ENCODE measurements at regions not wholly inside any gene's neighbourhood (a gene's known extent, or its start where the extent isn't known, plus 50 kb on each side); places are given as distances from the start of the nearest gene placed in this dataset.
A peak's percentile ranks its signal among the peaks of the same experiment; 100 is the strongest.

- no peak for DNase-seq
Measured at GRCh38 chr7:28231176-28231575, 50.6 kb upstream of the JAZF1 start.

GRCh38 chr7:28236560-28236959 is 56.0 kb upstream of the JAZF1 start:
- no peak for DNase-seq

DNA sequence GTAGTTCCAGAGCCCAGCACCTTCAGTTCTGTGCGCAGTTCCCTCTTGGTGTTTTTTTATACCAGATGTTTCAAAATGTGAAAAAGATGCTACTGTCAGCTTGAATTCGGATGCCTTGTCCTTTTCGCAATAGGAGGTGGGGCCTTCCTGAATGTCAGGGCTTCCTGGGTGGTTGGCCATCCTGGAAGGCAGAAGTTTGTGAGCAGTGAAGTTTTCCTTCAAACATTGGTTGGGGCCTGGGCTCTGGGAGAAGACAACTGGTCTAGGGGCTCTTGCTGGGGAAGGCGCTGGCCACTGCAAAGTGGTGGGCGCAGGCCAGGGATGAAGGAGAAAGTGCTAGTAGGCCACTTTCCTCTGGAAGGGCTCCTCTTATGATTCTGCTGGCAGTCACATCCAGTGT is 56.8 kb upstream of the JAZF1 start:
- DNase-seq = no peak

GRCh38 chr7:28239823-28240204 is 59.2 kb upstream of the JAZF1 start:
- DNase-seq = no peak

DNA sequence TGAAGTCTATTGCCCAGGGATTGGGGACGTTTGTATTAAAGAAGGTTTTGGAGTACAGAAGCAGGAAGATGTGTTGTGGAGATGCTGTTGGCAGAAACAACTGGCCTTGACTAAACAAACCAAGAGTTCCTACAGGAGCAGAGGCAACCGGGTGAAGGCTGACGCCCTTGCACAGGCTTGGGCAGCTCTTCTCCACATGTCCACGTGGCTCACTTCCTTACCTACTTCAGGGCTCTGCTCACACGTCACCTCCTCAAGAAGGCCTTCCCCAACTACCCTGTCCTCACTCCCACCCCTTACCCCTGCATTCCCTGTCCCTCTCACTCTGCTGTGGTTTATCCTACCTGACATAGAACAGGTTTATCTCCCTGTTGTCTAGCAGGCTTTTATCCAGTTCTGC is 59.9 kb upstream of the JAZF1 start:
- no peak for DNase-seq

GRCh38 chr7:28243861-28244260 is 63.3 kb upstream of the JAZF1 start:
- no peak for DNase-seq

- DNase-seq = no peak
Measured at GRCh38 chr7:28245123-28245878, 64.7 kb upstream of the JAZF1 start.

- DNase-seq = no peak
Measured at GRCh38 chr7:28246921-28247461, 66.4 kb upstream of the JAZF1 start.

GRCh38 chr7:28258240-28258639 is 77.6 kb upstream of the JAZF1 start:
- peak; percentile 4 for DNase-seq

- no peak for DNase-seq
Measured at GRCh38 chr7:28260969-28261368, 80.4 kb upstream of the JAZF1 start.

DNA sequence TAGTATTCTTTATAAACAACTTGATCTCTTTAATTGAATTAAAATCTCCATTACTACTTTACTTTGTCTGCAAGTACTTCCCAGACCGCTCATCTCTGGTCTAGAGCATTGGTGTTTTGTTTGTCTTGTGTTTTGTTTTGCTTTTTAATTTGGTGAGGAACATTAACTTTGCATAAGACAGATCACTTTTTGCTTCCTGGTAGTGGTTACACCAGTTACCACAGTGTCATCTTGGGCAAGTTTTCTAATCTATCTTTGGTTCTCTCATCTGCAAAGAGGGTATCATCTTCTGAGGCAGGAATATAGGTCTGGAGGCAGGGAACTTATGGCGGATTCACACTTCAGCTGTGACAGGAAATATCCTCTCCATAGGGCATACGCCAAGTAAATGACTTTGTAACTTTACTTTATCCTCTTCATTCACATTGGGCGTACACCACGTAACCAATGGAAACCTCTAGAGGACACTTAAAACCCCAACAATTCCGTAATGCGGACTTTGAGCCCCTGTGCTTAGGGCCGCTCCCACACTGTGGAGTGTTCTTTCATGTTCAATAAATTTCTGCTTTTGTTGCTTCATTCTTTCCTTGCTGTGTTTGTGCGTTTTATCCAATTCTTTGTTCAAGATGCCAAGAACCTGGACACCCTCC is 83.2 kb upstream of the JAZF1 start:
- DNase-seq = no peak

- DNase-seq = no peak
Measured at GRCh38 chr7:28266402-28266801, 85.8 kb upstream of the JAZF1 start.

DNA sequence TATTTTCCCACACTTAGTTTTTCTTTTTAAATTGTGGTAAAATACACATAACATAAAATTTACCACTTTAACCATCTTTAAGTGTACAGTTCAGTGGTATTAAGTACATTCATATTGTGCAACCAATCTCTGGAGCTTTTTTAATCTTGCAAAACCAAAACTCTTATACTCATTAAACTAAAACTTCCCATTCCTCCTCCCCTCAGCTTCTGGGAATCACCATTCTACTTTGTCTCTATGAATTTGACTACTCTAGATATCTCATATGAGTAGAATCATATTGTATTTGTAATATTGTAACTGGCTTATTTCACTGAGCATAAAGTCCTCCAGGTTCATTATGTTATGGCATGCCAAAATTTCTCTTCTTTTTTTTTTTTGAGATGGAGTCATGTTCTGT is 86.4 kb upstream of the JAZF1 start:
- no peak for DNase-seq

DNA sequence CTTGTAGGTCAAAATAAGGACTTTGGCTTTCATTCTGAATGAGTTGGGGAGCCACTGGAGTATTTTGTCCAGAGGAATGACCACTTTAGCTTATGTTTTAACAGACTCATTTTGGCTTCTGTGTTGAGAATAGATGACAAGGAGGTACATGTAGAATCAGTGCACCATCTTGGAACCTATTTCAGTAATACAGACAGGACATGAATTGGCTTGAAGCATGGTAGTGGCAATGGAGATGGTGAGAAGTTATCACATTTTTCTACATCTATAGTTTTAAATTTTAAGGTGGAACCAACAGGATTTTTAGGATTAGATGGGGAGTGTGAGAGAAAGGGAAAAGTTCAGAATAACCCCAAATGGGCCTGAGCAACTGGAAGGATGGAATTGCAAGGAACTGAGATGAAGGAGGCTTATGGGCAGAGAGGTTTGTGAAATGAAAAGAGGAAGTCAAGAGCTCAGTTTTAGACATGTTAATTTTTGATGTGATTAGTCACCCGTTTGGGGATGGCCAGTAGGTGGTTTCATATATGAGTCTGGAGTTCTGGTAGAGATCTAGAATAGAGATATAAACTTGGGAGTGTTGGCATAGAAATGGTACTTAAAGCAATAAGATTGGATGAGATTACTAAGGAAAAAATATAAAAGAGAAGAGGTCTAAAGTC is 89.2 kb upstream of the JAZF1 start:
- no peak for DNase-seq

GRCh38 chr7:28270536-28270935 is 89.9 kb upstream of the JAZF1 start:
- DNase-seq = no peak

DNA sequence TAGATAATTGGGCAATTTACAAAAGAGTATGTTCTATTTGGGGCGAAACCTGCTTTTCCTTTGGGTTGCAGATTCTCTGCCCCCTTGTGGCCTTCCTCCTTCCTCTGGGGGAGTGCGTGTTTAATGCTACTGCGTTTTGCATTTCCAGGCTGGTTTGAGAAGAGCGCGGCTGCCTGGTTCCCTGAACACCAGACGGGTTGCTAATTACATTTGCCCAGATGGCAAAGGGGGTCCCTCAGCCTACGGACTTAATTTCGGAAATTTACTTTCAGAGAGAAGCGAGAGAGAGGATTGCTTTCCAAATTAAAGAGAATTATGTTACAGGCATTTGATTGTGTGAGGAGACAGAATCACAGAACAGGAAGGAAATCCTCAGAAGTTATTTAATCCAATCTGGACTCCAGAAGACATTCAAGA is 91.9 kb upstream of the JAZF1 start:
- peak; percentile 66 for DNase-seq

GRCh38 chr7:28276298-28276697 is 95.7 kb upstream of the JAZF1 start:
- DNase-seq = no peak

DNA sequence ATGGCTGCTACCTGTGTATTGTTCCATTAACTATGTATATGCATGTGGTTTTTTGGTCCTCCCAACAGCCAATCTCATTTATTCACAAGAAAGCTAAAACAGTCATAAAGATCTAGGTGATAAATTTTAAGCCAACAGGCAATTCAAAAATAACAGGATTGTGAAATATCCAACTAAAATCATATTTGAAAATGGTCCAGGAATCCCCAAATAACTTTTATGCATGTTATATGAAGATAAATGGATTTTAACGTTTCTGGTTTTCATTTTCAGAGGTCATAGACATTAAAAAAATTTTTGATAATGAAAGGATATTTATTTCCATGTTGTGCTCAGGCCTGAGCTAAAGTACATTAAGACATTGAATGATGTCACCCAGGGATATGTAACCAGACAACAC is 96.8 kb upstream of the JAZF1 start:
- no peak for DNase-seq

DNA sequence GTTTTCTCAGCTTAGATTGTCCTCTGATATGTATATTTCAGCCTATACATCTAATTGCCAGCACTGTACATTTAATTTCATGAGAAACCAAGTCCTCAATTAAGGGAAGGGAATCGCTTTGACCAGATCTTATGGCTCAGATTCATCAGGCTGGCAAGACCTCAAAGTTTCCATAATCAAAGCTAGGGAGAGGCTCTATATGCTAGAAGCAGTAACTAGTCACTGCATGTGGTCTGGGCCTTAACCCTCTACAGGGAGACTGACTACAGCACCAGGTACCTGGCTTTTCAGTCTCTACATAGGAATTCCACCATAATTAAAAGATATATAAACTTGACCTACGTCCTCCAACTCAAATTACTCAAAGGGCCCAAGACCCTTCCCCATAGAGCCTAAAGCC is 97.4 kb upstream of the JAZF1 start:
- DNase-seq = no peak

- DNase-seq = no peak
Measured at GRCh38 chr7:28280516-28280915, 99.9 kb upstream of the JAZF1 start.

DNA sequence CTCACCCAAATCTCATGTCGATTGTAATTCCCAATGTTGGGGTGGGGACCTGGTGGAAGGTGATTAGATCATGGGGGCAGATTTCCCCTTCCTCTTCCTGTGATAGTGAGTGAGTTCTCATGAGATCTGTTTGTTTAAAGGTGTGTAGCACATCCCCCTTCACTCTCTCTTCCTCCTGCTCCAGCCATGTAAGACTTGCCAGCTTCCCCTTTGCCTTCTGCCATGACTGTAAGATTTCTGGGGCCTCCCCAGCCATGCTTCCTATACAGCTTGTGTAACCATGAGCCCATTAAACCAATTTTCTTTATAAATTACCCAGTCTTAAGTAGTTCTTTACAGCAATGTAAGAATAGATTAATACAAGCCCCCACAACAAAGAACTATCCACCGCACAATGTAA is 109.9 kb upstream of the JAZF1 start:
- DNase-seq = no peak

GRCh38 chr7:28291559-28291958 is 111.0 kb upstream of the JAZF1 start:
- DNase-seq = no peak

GRCh38 chr7:28292834-28293526 is 112.4 kb upstream of the JAZF1 start:
- DNase-seq = no peak

- no peak for DNase-seq
Measured at GRCh38 chr7:28293527-28293835, 112.9 kb upstream of the JAZF1 start.
